Neural progenitor cell (in vitro differentiated cells): ENCODE measurements at regions not wholly inside any gene's neighbourhood (a gene's known extent, or its start where the extent isn't known, plus 50 kb on each side); places are given as distances from the start of the nearest gene placed in this dataset.

Source experiments
- EZH2 ChIP-seq: fragments of 200-600 bp; sonication (generic); IDR thresholded peaks from 2 replicates; pipeline ENCODE4 v1.6.1; 2017; ENCODE audit warnings: antibody characterized with exemption, mild to moderate bottlenecking, moderate library complexity
- TF ChIP-seq, protein P1 (sequence below): fragments of 200-600 bp; sonication (generic); IDR thresholded peaks from 2 replicates; pipeline ENCODE4 v1.5.1; 2017; ENCODE audit warnings: antibody characterized with exemption, mild to moderate bottlenecking

DNA sequence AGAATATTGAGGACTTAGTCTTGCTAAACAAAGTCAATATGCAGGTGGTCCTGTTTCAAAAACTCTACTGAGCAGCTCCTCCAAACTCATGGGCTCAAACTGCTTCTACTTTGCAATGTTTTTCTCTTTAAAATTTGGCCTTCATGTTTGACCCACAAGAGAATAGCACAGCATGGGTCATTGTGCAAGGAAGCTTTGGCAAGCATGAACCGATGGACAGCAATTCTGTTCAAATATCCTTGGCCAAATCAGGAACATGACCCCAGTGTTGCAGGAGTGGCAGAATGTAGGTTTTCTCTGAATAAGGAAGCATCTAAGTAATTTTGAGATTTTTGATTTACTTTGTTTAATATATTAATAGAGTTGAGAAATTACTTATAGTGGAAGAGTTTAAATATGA is 477.9 kb downstream of the KCNJ3 start:
- TF ChIP-seq, protein P1, sequence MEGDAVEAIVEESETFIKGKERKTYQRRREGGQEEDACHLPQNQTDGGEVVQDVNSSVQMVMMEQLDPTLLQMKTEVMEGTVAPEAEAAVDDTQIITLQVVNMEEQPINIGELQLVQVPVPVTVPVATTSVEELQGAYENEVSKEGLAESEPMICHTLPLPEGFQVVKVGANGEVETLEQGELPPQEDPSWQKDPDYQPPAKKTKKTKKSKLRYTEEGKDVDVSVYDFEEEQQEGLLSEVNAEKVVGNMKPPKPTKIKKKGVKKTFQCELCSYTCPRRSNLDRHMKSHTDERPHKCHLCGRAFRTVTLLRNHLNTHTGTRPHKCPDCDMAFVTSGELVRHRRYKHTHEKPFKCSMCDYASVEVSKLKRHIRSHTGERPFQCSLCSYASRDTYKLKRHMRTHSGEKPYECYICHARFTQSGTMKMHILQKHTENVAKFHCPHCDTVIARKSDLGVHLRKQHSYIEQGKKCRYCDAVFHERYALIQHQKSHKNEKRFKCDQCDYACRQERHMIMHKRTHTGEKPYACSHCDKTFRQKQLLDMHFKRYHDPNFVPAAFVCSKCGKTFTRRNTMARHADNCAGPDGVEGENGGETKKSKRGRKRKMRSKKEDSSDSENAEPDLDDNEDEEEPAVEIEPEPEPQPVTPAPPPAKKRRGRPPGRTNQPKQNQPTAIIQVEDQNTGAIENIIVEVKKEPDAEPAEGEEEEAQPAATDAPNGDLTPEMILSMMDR, result no peak
- no peak for TF ChIP-seq EZH2
